ENCODE measurements at regions not wholly inside any gene's neighbourhood (a gene's known extent, or its start where the extent isn't known, plus 50 kb on each side); places are given as distances from the start of the nearest gene placed in this dataset.

- intact Hi-C loops (cut with DNase I) = no loop called here
- Histone ChIP-seq H3K27me3 (no peaks in the 10 kb centered on the region), H3K4me3 (no peak overlapping the region), H3K36me3 (no peaks in the 10 kb centered on the region), H3K4me1 (ENCODE audit: insufficient read depth) (no peaks in the 10 kb centered on the region), H3K9me3 (peaks cover 0 to 5% of the 10 kb centered on the region in 2 donors), H3K27ac (no peak overlapping the region)
- WGBS, 3 donors = 9 to 15% (median 13%) methylated on average over 2 of the region's 2 CpGs
- no peak for DNase-seq
- no peak for TF ChIP-seq POLR2A (IDR thresholded peaks at IDR 0.05)
- TF ChIP-seq EP300 (IDR thresholded peaks at IDR 0.05) = no peak
- TF ChIP-seq CTCF (IDR thresholded peaks at IDR 0.05) = no peak
These were observed 859.1 kb upstream of the GOT2 start for GRCh38 chr16:59593194-59593661.

GRCh38 chr16:59591480-59591879 is 857.4 kb upstream of the GOT2 start:
- WGBS, 3 donors = 71 to 81% (median 81%) methylated on average over 1 of the region's 1 CpG
- H3K27ac ChIP-seq = no peak overlapping the region
- H3K9me3 ChIP-seq = peaks cover 0 to 5% of the 10 kb centered on the region in 2 donors
- no peaks in the 10 kb centered on the region for H3K36me3 ChIP-seq
- TF ChIP-seq EP300 (IDR thresholded peaks at IDR 0.05) (no peak), CTCF (IDR thresholded peaks at IDR 0.05) (no peak), POLR2A (IDR thresholded peaks at IDR 0.05) (no peak)
- intact Hi-C loops (cut with DNase I) = no loop called here
- no peaks in the 10 kb centered on the region for H3K27me3 ChIP-seq
- H3K4me3 ChIP-seq = no peak overlapping the region
- H3K4me1 ChIP-seq (ENCODE audit: insufficient read depth) = no peaks in the 10 kb centered on the region
- DNase-seq = no peak

- Histone ChIP-seq H3K9me3 (peaks cover 0 to 5% of the 10 kb centered on the region in 2 donors), H3K4me1 (ENCODE audit: insufficient read depth) (no peaks in the 10 kb centered on the region), H3K36me3 (no peaks in the 10 kb centered on the region), H3K27me3 (no peaks in the 10 kb centered on the region), H3K4me3 (no peak overlapping the region), H3K27ac (no peak overlapping the region)
- 71 to 77% (median 71%) methylated on average over 4 of the region's 4 CpGs for WGBS, 3 donors
- TF ChIP-seq CTCF (IDR thresholded peaks at IDR 0.05) = no peak
- TF ChIP-seq POLR2A (IDR thresholded peaks at IDR 0.05) = no peak
- no peak for TF ChIP-seq EP300 (IDR thresholded peaks at IDR 0.05)
- intact Hi-C loops (cut with DNase I) = no loop called here
- DNase-seq = no peak
These were observed 856.7 kb upstream of the GOT2 start for GRCh38 chr16:59590845-59591244.

- intact Hi-C loops (cut with DNase I) = no loop called here
- WGBS, 3 donors = 17 to 25% (median 20%) methylated on average over 1 of the region's 1 CpG
- no peaks in the 10 kb centered on the region for H3K4me1 ChIP-seq (ENCODE audit: insufficient read depth)
- H3K4me3 ChIP-seq = no peak overlapping the region
- no peak overlapping the region for H3K27ac ChIP-seq
- H3K27me3 ChIP-seq = no peaks in the 10 kb centered on the region
- H3K36me3 ChIP-seq = no peaks in the 10 kb centered on the region
- no peak for DNase-seq
- TF ChIP-seq POLR2A (IDR thresholded peaks at IDR 0.05) (no peak), EP300 (IDR thresholded peaks at IDR 0.05) (no peak), CTCF (IDR thresholded peaks at IDR 0.05) (no peak)
- peaks cover 0 to 4% of the 10 kb centered on the region in 2 donors for H3K9me3 ChIP-seq
These were observed 852.2 kb upstream of the GOT2 start for GRCh38 chr16:59586331-59586730.

Data from ovary (tissue), 7 donors.